OCI-M2 (cell line): ENCODE measurements at regions not wholly inside any gene's neighbourhood (a gene's known extent, or its start where the extent isn't known, plus 50 kb on each side); places are given as distances from the start of the nearest gene placed in this dataset.
"Not testable (repeated sequence)": the region's sequence is repeated elsewhere in the genome, so short reads cannot be mapped to it uniquely, and the experiment has no call there.

Source experiments
- DNase-seq: peaks from one replicate; lab custom pipeline; 2025; ENCODE audit not compliant: unreplicated experiment; lab: John Stamatoyannopoulos, UW

- no peak for DNase-seq
Measured at GRCh38 chr4:59689149-59689548, 1511.0 kb upstream of the ADGRL3 start.

GRCh38 chr4:59695355-59696053 is 1504.6 kb upstream of the ADGRL3 start:
- no peak for DNase-seq

DNA sequence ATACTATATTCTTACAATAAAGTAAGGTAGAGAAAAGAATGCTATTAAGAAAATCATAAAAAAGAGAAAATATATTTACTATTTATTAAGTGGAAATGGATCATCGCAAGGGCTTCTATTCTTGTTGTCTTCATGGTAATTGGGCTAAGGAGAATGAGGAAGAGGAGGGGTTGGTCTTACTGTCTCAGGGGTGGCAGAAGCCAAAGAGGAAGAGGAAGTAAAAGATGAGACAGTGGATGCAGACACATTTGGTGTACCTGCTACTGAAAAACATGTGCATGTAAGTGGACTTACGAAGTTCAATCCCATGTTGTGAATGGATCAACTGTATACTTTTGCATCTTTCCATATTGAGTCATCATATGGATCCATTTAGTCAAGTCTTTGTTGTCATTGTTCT is 1502.1 kb upstream of the ADGRL3 start:
- no peak for DNase-seq

DNA sequence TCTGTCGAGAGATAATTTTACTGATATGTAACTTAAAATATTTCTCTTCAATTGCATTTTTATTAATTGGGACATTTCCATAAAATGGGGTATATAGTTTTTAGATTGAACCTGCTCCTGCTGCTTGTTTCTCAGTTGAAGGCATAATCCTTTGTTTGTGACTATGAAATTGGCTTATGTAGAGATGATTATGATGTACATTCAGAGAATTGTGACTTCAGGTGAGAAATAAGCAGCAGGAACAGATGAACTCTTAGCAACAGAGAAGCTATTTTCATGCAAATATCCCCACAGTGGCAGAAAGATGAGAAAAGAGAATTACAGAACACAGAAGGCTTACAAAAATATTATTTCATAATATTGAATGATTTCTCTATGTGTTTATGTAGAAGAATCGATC is 1499.5 kb upstream of the ADGRL3 start:
- DNase-seq = no peak

DNA sequence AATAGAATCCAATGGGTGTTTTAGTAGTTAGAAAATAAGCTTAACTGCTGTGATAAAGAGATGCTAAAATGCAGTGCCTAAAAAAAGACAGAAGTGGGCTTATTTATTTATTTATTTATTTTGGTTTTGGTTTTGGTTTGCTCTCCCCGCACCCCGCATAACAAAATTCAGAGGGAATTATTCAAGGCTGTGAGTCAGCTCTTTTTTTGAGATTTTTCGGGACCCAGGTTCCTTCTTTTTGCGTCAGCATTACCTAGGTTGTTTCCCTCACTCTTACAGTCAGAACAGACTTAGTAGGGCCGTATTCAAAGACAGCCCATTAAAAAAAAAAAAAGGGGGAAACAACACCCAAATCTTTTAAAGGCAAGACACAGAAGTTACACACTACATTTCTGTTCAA is 1495.5 kb upstream of the ADGRL3 start:
- DNase-seq = no peak

DNA sequence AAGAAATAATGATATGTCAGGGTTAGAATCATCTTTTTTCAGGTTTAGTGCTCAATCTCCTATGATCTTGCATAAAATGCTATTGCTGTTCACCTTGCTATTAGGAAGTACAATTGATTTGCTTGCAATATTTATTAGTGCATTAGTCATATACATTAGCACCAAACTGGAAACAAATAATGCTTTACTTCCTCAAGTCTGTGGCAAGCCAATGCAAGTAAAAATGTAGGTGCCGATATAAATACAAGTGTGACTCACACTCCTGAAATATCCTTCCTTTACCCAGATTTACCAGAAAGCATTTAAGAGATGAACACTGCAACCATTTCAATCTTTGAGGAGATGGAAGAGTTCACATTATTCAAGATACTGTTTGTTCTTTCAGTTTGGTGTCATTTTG is 1487.7 kb upstream of the ADGRL3 start:
- DNase-seq = no peak

- DNase-seq = not testable (repeated sequence)
Measured at GRCh38 chr4:59724286-59724685, 1475.8 kb upstream of the ADGRL3 start.

- no peak for DNase-seq
Measured at GRCh38 chr4:59727745-59728144, 1472.4 kb upstream of the ADGRL3 start.

GRCh38 chr4:59728496-59728895 is 1471.6 kb upstream of the ADGRL3 start:
- no peak for DNase-seq

GRCh38 chr4:59729321-59729720 is 1470.8 kb upstream of the ADGRL3 start:
- no peak for DNase-seq

- DNase-seq = no peak
Measured at GRCh38 chr4:59748433-59748832, 1451.7 kb upstream of the ADGRL3 start.

DNA sequence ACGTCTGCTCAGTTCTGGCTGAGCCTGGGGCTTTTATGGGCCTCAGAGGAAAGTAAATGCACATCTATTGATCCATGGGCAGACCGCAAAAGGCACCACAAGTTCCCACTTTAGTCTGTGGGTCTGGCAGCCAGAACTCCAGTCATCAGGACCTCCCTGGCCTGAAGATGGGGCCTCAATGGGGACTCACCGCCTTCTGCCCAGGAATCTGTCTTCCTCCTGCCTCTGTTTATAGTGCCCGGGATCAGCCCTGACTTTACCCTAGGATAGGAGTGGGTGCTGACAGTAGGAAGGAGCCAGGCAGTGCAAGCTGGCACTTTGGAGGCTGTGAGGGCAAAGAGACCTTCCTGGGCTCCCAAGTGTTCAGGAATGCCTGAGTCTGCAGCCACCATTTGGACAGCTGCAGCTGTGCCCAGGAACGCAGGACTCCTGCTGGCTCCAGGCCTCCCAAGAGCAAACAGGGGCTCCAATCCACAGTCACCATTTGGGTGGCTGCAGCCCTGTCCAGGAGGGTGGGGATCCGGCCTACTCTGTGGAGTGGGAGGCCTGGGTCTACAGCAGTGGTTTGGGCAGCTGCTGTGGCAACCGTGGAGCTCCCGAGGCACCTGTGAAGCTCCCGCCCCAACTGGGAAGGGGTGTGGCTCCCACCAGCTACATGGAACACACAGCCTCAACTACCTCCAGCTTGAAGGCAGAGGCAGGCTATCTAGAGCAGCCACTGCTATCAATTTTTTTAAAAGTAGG is 1440.9 kb upstream of the ADGRL3 start:
- DNase-seq = no peak

- no peak for DNase-seq
Measured at GRCh38 chr4:59762344-59762743, 1437.8 kb upstream of the ADGRL3 start.

DNA sequence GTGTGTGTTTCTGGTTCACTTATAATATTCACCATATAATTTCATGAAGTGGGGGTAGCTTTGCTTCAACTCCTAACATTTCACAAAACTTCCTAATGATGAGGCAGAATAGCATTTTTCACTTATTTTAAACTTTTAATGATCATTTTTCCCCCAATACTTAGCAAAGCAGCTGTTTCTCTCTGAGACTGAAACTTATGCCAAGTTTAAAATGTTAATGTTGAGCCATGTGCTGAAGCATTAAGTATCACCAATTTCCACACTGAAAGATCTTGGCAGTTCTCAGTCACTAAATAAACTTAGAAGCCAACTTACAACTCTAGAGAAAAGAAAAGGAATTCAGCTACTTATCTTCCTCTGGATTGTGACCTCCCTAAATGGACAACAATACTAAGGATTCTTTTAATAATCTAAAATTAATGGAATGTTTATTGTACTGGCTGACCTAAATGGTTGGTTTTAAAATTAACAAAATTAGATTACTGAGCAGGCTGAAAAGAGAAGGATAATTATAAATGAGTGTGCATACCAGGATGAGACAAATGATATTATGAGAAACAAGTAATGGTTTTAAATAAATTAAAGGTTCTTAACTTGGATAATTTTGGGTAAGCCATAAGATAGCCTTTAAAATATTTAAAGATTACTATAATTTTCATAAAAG is 1429.4 kb upstream of the ADGRL3 start:
- DNase-seq = no peak

GRCh38 chr4:59772641-59773139 is 1427.4 kb upstream of the ADGRL3 start:
- DNase-seq = no peak

GRCh38 chr4:59780271-59780670 is 1419.9 kb upstream of the ADGRL3 start:
- not testable (repeated sequence) for DNase-seq

DNA sequence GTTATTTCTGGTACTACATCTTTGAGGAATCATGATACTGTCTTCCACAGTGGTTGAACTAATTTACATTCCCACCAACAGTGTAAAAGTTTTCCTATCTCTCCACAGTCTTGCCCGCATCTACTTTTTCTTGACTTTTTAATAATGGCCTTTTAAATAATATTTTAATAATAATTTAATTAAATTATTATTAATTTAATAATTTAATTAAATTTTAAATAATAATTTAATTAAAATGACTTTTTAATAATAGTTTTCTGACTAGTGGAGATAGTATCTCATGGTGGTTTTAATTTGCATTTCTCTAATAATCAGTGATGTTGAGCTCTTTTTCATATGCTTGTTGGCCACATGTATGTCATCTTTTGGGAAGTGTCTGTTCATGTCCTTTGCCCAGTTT is 1395.0 kb upstream of the ADGRL3 start:
- DNase-seq = no peak

- DNase-seq = no peak
Measured at GRCh38 chr4:59814402-59815010, 1385.6 kb upstream of the ADGRL3 start.

DNA sequence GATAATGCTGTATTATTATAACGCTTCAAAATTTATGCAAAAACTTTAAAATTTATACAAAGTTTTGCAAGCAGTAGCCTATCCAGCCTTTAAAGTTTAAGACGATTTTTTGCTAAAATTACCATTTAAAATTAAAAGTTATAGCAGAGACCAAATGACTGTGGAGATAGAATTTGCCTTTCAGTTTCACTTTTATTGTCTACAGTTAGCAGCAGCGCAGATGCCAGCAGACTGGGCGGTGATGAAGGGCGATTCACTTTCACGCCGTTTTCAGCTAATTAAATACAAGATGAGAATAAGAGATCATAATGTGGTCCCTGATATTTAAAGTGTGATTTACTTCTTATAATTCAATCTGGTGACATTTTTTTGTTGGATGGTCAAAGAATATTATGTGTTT is 1381.5 kb upstream of the ADGRL3 start:
- DNase-seq = no peak

- DNase-seq = no peak
Measured at GRCh38 chr4:59823311-59823710, 1376.8 kb upstream of the ADGRL3 start.

DNA sequence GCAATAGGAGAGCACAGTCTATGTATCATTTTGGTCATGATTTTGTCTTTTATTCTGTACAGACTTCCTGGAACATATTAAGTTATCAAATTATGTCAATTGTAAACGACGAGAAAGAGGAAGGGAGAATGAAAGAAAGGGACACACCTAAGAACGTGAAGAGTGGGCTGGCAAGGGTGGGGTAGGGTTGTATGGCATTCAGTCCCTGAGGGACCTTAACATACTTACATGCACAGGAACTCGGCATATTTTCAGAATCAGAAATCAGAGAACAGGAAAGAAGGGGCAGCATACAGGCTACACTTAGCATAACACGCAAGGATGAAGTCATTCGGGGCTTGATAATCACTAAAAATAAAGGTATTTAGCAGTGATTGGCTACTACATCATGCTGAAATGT is 1375.0 kb upstream of the ADGRL3 start:
- DNase-seq = no peak

- DNase-seq = no peak
Measured at GRCh38 chr4:59831746-59832145, 1368.4 kb upstream of the ADGRL3 start.
